HuH-7.5 (cell line): ENCODE measurements at regions not wholly inside any gene's neighbourhood (a gene's known extent, or its start where the extent isn't known, plus 50 kb on each side); places are given as distances from the start of the nearest gene placed in this dataset.

ENCODE experiments used
- DNase-seq: peaks from one replicate; pipeline ENCODE4 v3.0.0; 2011; ENCODE audit warnings: low spot score

GRCh38 chr9:38285236-38285635, 107.3 kb upstream of the ALDH1B1 start:
- no peak for DNase-seq

- no peak for DNase-seq
These were observed 107.9 kb upstream of the ALDH1B1 start for GRCh38 chr9:38284588-38285051.

GRCh38 chr9:38284039-38284575, 108.4 kb upstream of the ALDH1B1 start:
- DNase-seq: no peak

GRCh38 chr9:38282756-38283155, 109.7 kb upstream of the ALDH1B1 start:
- DNase-seq: no peak

GRCh38 chr9:38281917-38282316, 110.6 kb upstream of the ALDH1B1 start:
- no peak for DNase-seq

- DNase-seq: no peak
These were observed 111.3 kb upstream of the ALDH1B1 start for GRCh38 chr9:38281196-38281595.

GRCh38 chr9:38280251-38280800, 112.2 kb upstream of the ALDH1B1 start:
- no peak for DNase-seq

GRCh38 chr9:38278931-38279679, 113.4 kb upstream of the ALDH1B1 start:
- no peak for DNase-seq

GRCh38 chr9:38278457-38278856, 114.0 kb upstream of the ALDH1B1 start:
- DNase-seq: no peak

- DNase-seq: no peak
These were observed 114.8 kb upstream of the ALDH1B1 start for GRCh38 chr9:38277601-38278200.

GRCh38 chr9:38276771-38277439, 115.6 kb upstream of the ALDH1B1 start:
- DNase-seq: no peak

- no peak for DNase-seq
These were observed 117.7 kb upstream of the ALDH1B1 start for GRCh38 chr9:38274800-38275199.

- DNase-seq: no peak
These were observed 119.8 kb upstream of the ALDH1B1 start for GRCh38 chr9:38272710-38273109.

- DNase-seq: no peak
These were observed 120.7 kb upstream of the ALDH1B1 start for GRCh38 chr9:38271666-38272241.

- DNase-seq: no peak
These were observed 122.7 kb upstream of the ALDH1B1 start for GRCh38 chr9:38269775-38270174.

GRCh38 chr9:38263532-38263931, 129.0 kb upstream of the ALDH1B1 start:
- DNase-seq: no peak

GRCh38 chr9:38259519-38260218, 132.8 kb upstream of the ALDH1B1 start:
- no peak for DNase-seq

- DNase-seq: no peak
These were observed 133.4 kb upstream of the ALDH1B1 start for GRCh38 chr9:38259056-38259455.

GRCh38 chr9:38257626-38258215, 134.8 kb upstream of the ALDH1B1 start:
- DNase-seq: no peak

- no peak for DNase-seq
These were observed 136.0 kb upstream of the ALDH1B1 start for GRCh38 chr9:38256461-38256860.

- DNase-seq: no peak
These were observed 136.9 kb upstream of the ALDH1B1 start for GRCh38 chr9:38255599-38255998.
